Activated CD8-positive, alpha-beta T cell treated with anti-CD3 and anti-CD28 coated beads for 36 hours (primary cell): ENCODE measurements at regions not wholly inside any gene's neighbourhood (a gene's known extent, or its start where the extent isn't known, plus 50 kb on each side); places are given as distances from the start of the nearest gene placed in this dataset.

Source experiments
- ATAC-seq: fragments of 200-7000 bp; cut with Tn5 transposase; one replicate; pipeline ENCODE4 v1.10.0; 2021; ENCODE audit warnings: mild to moderate bottlenecking, moderate library complexity
- CTCF ChIA-PET: fragments of 350-600 bp; sonication (Branson Sonifier 250); formaldehyde crosslinking; loops from one replicate; lab custom pipeline; 2021; ENCODE audit warnings: antibody characterized with exemption; lab: Charles Lee
- POLR2A ChIA-PET: fragments of 350-600 bp; sonication (Branson Sonifier 250); formaldehyde crosslinking; loops from one replicate; lab custom pipeline; 2021; ENCODE audit warnings: antibody characterized with exemption; lab: Charles Lee
- DNase-seq: peaks from one replicate; pipeline ENCODE4 v3.0.0-alpha.2; 2020
- H3K27ac Mint-ChIP-seq: one replicate; pipeline ENCODE4 v1.8.0; 2021; ENCODE audit warnings: mild to moderate bottlenecking, mixed read lengths
- H3K27me3 Mint-ChIP-seq: one replicate; pipeline ENCODE4 v1.8.0; 2021; ENCODE audit warnings: mixed read lengths
- H3K36me3 Mint-ChIP-seq: one replicate; pipeline ENCODE4 v1.8.0; 2021; ENCODE audit warnings: low read depth, mixed read lengths
- H3K4me1 Mint-ChIP-seq: one replicate; pipeline ENCODE4 v1.8.0; 2021; ENCODE audit warnings: low read depth, mixed read lengths
- H3K4me3 Mint-ChIP-seq: one replicate; pipeline ENCODE4 v1.8.0; 2021; ENCODE audit warnings: mild to moderate bottlenecking, moderate library complexity, mixed read lengths
- H3K9me3 Mint-ChIP-seq: one replicate; pipeline ENCODE4 v1.8.0; 2021; ENCODE audit warnings: mixed read lengths
- CTCF ChIP-seq: fragments of 200-600 bp; IDR thresholded peaks from one replicate; pipeline ENCODE4 v1.8.0; 2022; ENCODE audit warnings: antibody characterized with exemption, mild to moderate bottlenecking
- intact Hi-C: fragments of 100-400 bp; cut with micrococcal nuclease; formaldehyde crosslinking; loops from one replicate; pipeline ENCODE4 v1.10.0; 2022

GRCh38 chr6:22113026-22113766, 183.6 kb downstream of the PRL start:
- TF ChIP-seq CTCF, result no peak
- ATAC-seq (no peak), DNase-seq (no peak)
- Mint-ChIP-seq H3K27ac (no peak overlapping the region), H3K4me3 (no peak overlapping the region), H3K4me1 (no peaks in the 10 kb centered on the region), H3K9me3 (no peaks in the 10 kb centered on the region), H3K36me3 (no peaks in the 10 kb centered on the region), H3K27me3 (no peaks in the 10 kb centered on the region)
- ChIA-PET POLR2A (interaction anchor here (0.6 kb wide), 1 partner anchor 25 kb away, joined by 3 read pairs; no protein-coding TSS in a partner anchor), CTCF (no interaction called here)
- intact Hi-C loops, result no loop called here

DNA sequence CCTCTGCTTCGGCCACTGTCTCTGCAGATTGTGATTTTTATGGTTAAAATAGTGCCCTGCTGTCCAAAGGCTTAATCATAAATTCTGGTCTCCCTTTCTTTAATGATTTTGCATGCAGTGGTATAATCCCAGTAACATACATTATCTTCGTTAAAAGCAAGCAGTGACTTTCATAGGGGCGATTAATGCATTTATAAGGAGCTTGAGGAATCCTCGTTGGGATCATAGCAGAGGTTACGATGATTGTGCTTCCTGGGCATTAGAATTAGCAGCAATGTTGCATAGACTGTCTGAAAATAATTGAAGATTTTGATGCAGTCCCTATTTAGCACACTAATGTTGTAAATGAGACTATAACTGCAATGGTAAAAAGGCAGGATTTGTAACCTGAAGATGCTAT, 181.3 kb downstream of the PRL start:
- intact Hi-C loops, result no loop called here
- DNase-seq (no peak), ATAC-seq (no peak)
- no peak for TF ChIP-seq CTCF
- H3K4me1 Mint-ChIP-seq, result no peaks in the 10 kb centered on the region
- no peak overlapping the region for H3K27ac Mint-ChIP-seq
- CTCF ChIA-PET, result no interaction called here
- POLR2A ChIA-PET, result no interaction called here
- no peaks in the 10 kb centered on the region for H3K9me3 Mint-ChIP-seq
- no peaks in the 10 kb centered on the region for H3K36me3 Mint-ChIP-seq
- no peak overlapping the region for H3K4me3 Mint-ChIP-seq
- no peaks in the 10 kb centered on the region for H3K27me3 Mint-ChIP-seq

- H3K4me1 Mint-ChIP-seq, result no peaks in the 10 kb centered on the region
- H3K27ac Mint-ChIP-seq, result no peak overlapping the region
- H3K36me3 Mint-ChIP-seq, result no peaks in the 10 kb centered on the region
- no peak for ATAC-seq
- intact Hi-C loops, result no loop called here
- ChIA-PET POLR2A (no interaction called here), CTCF (no interaction called here)
- no peaks in the 10 kb centered on the region for H3K9me3 Mint-ChIP-seq
- no peaks in the 10 kb centered on the region for H3K27me3 Mint-ChIP-seq
- TF ChIP-seq CTCF, result no peak
- no peak for DNase-seq
- H3K4me3 Mint-ChIP-seq, result no peak overlapping the region
Measured at GRCh38 chr6:22117631-22118030, 179.2 kb downstream of the PRL start.

GRCh38 chr6:22119500-22119899, 177.3 kb downstream of the PRL start:
- TF ChIP-seq CTCF, result no peak
- Mint-ChIP-seq H3K4me1 (no peaks in the 10 kb centered on the region), H3K36me3 (no peaks in the 10 kb centered on the region), H3K4me3 (no peak overlapping the region), H3K27me3 (no peaks in the 10 kb centered on the region), H3K9me3 (no peaks in the 10 kb centered on the region), H3K27ac (no peak overlapping the region)
- POLR2A ChIA-PET, result no interaction called here
- ATAC-seq (no peak), DNase-seq (no peak)
- intact Hi-C loops, result no loop called here
- CTCF ChIA-PET, result no interaction called here

DNA sequence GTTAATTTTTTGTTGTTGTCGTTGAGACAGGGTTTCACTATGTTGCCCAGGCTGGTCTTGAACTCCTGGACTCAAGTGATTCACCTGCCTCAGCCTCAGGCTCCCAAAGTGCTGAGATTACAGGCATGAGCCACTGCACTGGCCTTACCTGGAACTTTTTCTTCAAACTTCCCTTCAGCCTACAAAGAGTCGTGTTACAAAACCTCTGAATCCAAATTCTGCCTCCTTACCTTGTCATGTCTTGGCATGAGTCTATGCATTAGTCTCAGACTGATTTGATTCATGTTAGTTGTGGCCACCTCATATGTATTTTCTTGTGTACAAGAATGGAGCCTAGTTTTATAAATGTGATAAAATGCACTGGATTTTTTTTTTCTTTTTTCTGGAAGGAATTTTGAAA, 172.1 kb downstream of the PRL start:
- H3K27me3 Mint-ChIP-seq, result no peaks in the 10 kb centered on the region
- TF ChIP-seq CTCF, result no peak
- intact Hi-C loops, result no loop called here
- ChIA-PET POLR2A (no interaction called here), CTCF (no interaction called here)
- DNase-seq (no peak), ATAC-seq (no peak)
- H3K27ac Mint-ChIP-seq, result no peak overlapping the region
- no peaks in the 10 kb centered on the region for H3K4me1 Mint-ChIP-seq
- H3K9me3 Mint-ChIP-seq, result peaks cover 9% of the 10 kb centered on the region
- H3K36me3 Mint-ChIP-seq, result no peaks in the 10 kb centered on the region
- H3K4me3 Mint-ChIP-seq, result no peak overlapping the region
